Epithelial cell of proximal tubule (primary cell): ENCODE measurements at regions not wholly inside any gene's neighbourhood (a gene's known extent, or its start where the extent isn't known, plus 50 kb on each side); places are given as distances from the start of the nearest gene placed in this dataset.

Experiments used
- DNase-seq: peaks from one replicate; pipeline ENCODE4 v3.0.0-alpha.2; 2011; ENCODE audit warnings: low read depth
- H3K4me3 ChIP-seq: 2 replicates; pipeline ENCODE4 v1.5.1; 2011; ENCODE audit warnings: low read depth, mild to moderate bottlenecking, low read length
- TF ChIP-seq, protein P1 (sequence below): conservative IDR thresholded peaks from 2 replicates; pipeline ENCODE4 v1.5.1; 2012; ENCODE audit warnings: low read depth, mild to moderate bottlenecking, low read length

DNA sequence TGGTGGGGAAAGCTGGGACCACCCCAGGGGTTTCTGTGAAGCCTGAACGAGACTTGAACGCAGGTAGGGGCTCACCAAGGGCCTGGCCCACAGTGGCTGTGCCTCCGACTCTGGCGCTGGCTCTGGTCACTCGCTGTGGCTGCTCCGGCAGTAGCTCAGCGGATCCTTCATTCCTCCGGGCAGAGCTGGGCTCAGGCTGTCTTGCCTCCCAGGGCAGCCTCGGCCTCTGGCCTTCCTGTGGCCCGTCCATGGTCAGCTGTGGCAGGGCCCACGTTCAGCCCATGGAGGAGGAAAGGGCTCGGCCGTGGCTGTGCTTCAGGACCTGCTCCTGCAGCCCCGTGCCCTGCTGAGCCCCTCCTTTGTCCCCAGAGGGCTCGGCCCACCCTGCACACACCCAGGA lies 162.9 kb upstream of the C1orf174 start:
- no peak for DNase-seq
- no peak overlapping the region for H3K4me3 ChIP-seq
- TF ChIP-seq, protein P1, sequence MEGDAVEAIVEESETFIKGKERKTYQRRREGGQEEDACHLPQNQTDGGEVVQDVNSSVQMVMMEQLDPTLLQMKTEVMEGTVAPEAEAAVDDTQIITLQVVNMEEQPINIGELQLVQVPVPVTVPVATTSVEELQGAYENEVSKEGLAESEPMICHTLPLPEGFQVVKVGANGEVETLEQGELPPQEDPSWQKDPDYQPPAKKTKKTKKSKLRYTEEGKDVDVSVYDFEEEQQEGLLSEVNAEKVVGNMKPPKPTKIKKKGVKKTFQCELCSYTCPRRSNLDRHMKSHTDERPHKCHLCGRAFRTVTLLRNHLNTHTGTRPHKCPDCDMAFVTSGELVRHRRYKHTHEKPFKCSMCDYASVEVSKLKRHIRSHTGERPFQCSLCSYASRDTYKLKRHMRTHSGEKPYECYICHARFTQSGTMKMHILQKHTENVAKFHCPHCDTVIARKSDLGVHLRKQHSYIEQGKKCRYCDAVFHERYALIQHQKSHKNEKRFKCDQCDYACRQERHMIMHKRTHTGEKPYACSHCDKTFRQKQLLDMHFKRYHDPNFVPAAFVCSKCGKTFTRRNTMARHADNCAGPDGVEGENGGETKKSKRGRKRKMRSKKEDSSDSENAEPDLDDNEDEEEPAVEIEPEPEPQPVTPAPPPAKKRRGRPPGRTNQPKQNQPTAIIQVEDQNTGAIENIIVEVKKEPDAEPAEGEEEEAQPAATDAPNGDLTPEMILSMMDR, result no peak

- DNase-seq, result no peak
- TF ChIP-seq, protein P1, result no peak
- no peak overlapping the region for H3K4me3 ChIP-seq
Measured at GRCh38 chr1:4063516-4063915, 163.4 kb upstream of the C1orf174 start.

DNA sequence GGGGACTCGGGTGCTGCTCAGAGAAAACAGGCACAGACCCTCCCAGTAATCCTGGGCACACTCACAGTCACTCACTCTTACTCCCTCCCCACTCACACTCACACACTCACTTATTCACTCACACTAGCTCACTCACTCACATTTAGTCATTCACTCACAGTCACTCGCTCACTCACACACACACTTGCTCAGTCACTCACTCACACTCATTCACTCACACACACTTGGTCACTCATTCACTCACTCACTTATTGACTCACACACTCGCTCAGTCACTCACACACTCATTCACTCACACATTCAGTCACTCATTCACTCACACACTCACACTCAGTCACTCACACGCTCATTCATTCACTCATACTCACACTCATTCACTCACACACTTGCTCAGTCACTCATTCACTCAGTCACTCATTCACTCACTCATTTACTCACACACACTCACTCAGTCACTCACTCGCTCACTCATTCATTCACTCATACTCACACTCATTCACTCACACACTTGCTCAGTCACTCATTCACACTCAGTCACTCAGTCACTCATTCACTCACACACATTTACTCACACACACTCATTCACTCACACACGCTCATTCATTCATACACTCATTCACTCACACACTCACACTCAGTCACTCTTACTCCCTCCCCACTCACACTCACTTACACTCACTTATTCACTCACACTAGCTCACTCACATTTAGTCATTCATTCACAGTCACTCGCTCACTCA lies 164.2 kb upstream of the C1orf174 start:
- DNase-seq, result no peak
- TF ChIP-seq, protein P1, result no peak
- H3K4me3 ChIP-seq, result no peak overlapping the region

- no peak overlapping the region for H3K4me3 ChIP-seq
- no peak for DNase-seq
- TF ChIP-seq, protein P1, result no peak
Measured at GRCh38 chr1:4066860-4067599, 167.0 kb upstream of the C1orf174 start.

GRCh38 chr1:4068076-4068475 lies 168.0 kb upstream of the C1orf174 start:
- no peak overlapping the region for H3K4me3 ChIP-seq
- no peak for DNase-seq
- TF ChIP-seq, protein P1, result no peak

DNA sequence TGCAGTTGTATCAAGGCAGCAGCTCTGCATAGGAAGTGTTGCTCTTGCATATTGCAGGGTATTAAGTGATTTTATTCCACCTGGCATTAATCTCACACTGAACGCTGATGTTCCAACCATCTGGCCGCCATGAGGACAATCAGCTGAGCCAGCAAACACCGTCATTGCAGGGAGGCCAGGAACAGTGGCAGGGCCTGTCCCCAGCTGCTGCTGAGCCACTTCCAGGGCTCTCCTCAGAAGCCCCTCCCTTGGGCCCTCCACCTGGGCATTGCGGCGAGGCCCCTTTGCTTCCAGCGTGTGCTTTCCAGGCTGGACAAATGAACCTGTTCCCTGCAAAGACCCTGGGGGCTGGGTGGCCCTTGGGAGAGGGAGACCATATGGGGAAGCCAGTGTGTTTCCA lies 171.6 kb upstream of the C1orf174 start:
- DNase-seq, result no peak
- no peak overlapping the region for H3K4me3 ChIP-seq
- TF ChIP-seq, protein P1, result no peak
